DLD1 (cell line): ENCODE measurements at regions not wholly inside any gene's neighbourhood (a gene's known extent, or its start where the extent isn't known, plus 50 kb on each side); places are given as distances from the start of the nearest gene placed in this dataset.

Experiments used
- in situ Hi-C: cut with HindIII; loops from 2 replicates; pipeline ENCODE4 v1.10.0; 2017; ENCODE audit warnings: low sequenced_read_pairs

GRCh38 chr15:38878026-38878425 is 313.4 kb upstream of the RASGRP1 start:
- in situ Hi-C loops, result no loop called here

- in situ Hi-C loops, result no loop called here
Measured at GRCh38 chr15:38878926-38879325, 314.3 kb upstream of the RASGRP1 start.

- in situ Hi-C loops, result no loop called here
Measured at GRCh38 chr15:38879909-38880471, 315.4 kb upstream of the RASGRP1 start.

DNA sequence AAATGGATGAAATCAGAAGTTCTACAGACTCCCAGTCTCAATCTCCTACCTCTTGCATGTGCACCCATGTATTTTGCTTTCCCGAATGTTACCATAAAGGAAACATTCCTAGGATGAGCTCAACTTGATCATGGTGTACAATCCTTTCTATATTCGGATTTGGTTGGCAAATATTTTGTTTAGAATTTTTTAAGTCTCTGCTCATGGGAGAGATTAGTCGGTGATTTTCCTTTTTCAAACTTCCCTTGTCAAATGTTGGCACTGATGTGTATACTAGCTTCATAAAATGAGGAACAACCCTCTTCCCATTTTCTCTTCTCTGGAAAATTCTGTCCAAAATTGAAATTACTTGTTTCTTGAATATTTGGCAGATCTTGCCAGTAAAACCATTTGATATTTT is 317.6 kb upstream of the RASGRP1 start:
- in situ Hi-C loops, result no loop called here

- in situ Hi-C loops, result no loop called here
Measured at GRCh38 chr15:38883987-38884386, 319.4 kb upstream of the RASGRP1 start.

- in situ Hi-C loops, result no loop called here
Measured at GRCh38 chr15:38885001-38885400, 320.4 kb upstream of the RASGRP1 start.

- in situ Hi-C loops, result no loop called here
Measured at GRCh38 chr15:38885471-38885952, 320.9 kb upstream of the RASGRP1 start.

DNA sequence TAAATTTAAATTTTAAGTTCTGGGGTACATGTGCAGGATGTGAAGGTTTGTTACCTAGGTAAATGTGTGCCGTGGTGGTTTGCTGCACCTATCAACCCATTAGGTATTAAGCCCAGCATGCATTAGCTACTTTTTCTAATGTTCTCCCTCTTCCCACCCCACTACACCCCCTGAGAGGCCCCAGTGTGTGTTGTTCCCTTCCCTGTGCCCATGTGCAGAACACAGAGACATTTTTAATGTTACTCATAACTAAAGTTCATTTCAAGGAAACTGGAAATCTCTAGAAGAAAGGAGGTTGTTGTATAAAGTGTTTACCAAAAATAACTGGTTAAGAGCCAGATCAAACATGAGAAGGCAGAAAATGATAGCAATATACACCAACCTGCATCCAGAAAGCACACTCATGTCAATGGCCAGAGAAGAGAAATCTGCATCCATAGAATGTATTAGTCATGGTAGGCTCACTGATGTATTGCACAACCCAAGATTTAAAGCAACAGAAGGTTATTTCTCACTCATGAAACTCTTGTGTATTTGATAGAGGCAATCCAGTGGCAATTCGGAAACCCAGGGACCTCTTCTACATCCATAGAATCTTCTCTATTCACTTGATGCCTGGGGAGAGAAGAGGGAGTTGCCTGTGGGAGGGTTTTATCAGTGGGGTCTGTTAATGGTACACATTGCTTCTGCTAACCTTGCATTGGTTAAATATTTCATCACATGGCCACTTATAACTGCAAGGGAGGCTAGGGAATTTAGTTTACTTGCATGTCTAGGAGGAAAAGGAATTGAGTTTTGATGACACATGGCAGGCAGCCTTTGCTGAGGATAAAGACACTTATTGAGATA is 321.9 kb upstream of the RASGRP1 start:
- in situ Hi-C loops, result no loop called here

DNA sequence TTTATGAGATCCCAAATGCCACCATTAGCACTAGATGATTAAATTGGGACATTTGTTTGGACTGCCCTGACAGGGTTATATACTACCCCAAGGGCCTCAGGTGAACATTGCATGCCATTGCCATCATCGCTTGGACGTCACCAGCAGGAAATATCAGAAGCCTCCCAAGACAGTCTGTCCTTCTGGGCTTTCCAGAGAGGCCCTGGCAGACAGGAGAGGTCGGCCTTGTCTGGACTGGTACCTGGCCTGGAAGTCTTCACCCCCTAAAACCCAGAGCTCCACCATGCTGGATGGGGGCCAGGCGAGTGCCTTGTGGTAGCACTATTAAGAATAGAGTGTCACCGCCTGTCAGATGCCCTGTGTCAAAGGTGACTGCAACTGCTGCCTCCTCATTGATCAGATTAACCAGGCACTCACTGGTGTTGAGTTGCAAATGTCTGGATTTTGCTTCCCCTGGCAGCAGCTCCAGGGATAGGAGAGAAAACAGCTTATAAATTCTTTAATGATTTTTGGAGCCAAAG is 324.1 kb upstream of the RASGRP1 start:
- in situ Hi-C loops, result no loop called here

DNA sequence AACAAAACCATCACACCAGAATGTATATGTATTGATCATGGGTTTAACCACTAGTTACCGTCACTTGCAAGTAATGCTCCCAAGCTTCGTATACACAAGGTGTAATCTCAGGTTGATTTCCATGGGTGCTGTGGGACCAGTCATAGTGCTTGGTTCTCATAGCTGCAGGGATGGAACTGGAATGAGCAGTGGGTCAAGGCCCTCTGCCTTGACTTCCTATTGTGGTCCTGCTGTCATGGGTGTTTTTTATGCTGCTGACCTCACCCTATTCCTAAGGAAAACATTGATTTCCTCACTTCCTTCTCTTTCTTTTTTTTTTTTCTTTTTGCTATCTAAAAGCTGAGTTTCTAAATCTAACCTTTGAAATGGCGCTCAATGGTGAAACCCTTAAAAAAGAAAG is 325.6 kb upstream of the RASGRP1 start:
- in situ Hi-C loops, result no loop called here

DNA sequence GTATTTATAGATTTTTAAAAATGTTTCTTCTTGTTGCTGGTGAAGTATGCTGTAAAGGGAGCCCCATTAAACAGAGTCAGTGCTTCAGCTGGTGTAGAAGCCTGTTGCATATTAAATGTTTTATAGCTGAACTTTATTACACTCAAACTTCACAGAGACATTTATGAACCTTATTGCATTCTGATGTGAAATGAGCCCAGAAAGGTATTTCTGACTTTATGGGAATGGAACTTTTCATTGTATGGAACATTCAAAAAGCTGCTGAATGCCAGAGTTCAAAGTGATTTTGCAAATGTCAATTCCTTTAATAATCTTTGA is 329.3 kb upstream of the RASGRP1 start:
- in situ Hi-C loops, result no loop called here

- in situ Hi-C loops, result no loop called here
Measured at GRCh38 chr15:38894243-38894948, 329.8 kb upstream of the RASGRP1 start.

GRCh38 chr15:38895326-38896255 is 331.0 kb upstream of the RASGRP1 start:
- in situ Hi-C loops, result no loop called here

DNA sequence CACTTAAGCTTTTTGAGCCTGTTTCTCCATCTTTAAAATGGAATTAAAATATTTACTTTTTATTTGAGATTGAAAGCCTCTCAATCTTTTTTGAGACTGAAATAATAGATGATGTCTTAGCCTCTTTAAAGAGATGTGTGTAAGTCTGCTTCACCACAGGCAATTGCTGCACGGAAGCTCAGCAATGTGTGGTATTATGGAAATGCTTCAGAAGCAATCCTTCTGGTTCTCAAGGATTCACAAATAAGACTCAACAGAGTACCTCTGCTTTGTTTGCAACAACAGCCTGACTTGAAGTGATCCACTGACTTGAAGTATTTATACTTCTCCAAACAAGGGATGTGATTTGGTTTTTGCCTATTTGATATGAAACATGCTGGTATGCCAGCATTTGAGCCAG is 332.0 kb upstream of the RASGRP1 start:
- in situ Hi-C loops, result no loop called here

DNA sequence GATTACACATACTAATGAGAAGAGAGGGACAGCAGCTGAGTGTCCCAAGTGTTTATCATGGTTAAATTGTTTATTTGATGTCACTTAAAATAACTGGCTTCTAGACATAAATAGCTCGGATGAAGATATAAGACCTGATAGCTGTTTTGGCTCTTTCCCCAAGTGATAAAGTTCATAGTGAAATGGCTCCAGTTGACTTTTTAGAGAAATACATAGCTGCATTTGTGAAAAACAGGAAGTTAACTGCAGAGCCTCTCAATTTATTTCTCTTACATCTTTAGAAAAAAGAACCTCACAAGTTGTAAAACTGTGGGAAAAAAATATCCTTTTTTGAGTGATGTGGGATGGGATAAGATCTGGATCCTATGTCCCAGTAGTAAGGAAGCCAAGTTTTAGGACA is 332.9 kb upstream of the RASGRP1 start:
- in situ Hi-C loops, result no loop called here

- in situ Hi-C loops, result no loop called here
Measured at GRCh38 chr15:38898236-38898635, 333.6 kb upstream of the RASGRP1 start.

DNA sequence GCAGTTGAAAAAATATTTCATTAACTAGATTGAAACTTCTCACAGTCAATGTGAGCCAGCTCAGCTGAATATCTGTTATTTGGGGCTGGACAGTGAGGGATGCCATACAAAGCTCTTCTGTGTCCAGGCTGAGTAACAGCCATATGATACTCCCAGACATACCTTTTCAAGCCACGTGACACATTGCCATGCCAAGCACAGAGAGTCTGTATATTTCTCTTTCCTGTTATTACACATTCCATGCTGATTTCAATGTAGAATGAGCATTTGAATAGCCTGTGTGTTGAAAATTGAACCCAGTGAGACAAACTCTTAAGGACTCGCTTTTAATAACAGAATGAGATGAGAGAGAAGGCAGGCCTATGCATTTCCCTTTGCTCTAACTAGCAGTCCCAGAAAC is 334.7 kb upstream of the RASGRP1 start:
- in situ Hi-C loops, result no loop called here

- in situ Hi-C loops, result no loop called here
Measured at GRCh38 chr15:38904298-38904697, 339.7 kb upstream of the RASGRP1 start.

DNA sequence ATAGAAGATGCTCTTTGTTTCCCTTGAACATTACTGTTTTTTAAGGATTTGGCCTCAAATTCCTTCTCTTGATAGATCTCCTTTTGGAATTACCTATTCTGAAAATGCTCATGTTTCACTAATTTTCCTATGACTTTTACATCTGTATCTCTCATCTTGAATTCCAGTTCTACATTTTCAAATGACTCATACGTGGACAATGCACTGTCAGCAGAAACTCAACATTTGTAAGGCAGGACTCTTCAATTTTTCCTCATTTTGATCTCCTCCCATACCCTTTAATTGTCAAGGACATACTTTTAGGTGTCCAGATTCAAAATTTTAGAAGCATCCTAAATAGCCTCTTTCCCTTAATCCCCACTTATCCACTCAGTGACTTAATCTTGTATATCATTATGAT is 341.0 kb upstream of the RASGRP1 start:
- in situ Hi-C loops, result no loop called here

DNA sequence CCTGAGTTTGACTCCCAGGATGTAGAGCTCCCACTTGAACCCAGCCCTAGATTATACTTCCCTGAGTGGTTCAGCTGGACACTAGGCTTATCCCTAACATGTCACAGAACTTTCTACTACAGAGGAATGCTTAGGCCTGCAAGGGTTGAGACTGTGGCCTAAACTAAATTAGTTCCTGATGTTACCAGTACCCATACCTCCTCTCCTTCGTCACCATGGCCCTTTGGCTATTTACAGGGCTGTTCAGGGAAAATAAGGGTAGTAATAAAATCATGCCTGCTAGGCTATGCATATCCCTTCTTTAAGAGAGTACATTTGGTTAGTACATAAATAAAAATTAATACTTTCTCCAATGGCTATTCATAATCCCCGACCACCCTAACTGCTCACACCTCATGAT is 356.4 kb upstream of the RASGRP1 start:
- in situ Hi-C loops, result no loop called here

DNA sequence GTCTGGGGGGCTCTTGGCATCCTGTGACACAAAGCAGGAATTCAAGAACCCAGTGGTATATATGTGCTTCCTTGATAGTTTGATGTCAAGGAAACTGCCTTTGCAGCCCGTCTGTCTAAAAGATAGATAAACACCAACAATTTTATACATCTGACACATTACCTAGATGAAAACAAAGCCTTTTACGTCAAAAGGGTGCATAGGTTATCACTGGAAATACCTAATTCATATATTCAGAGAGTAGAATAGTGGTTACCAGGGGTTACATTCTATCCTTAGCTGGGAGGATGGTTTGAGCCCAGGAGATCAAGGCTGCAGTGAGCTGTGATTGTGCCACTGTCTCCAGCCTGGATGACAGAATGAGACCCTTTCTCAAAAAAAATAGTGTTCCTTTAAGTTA is 356.9 kb upstream of the RASGRP1 start:
- in situ Hi-C loops, result no loop called here
